Esophagus squamous epithelium (tissue), 4 donors: ENCODE measurements at regions not wholly inside any gene's neighbourhood (a gene's known extent, or its start where the extent isn't known, plus 50 kb on each side); places are given as distances from the start of the nearest gene placed in this dataset.

Source experiments
- CTCF ChIP-seq, 6 experiments: fragments of 450-650 bp in 4 of 6; fragments of 200-600 bp in 2 of 6; sonication (generic) in 2 of 6; IDR thresholded peaks; one replicate each; pipeline ENCODE4 v1.5.1; 2016 to 2019; ENCODE audit warnings: antibody characterized with exemption in 6 of 6, mild to moderate bottlenecking in 4 of 6, moderate library complexity in 4 of 6
- POLR2A ChIP-seq, 4 donors: fragments of 450-650 bp; IDR thresholded peaks; one replicate each; pipeline ENCODE4 v1.6.1; 2017; ENCODE audit warnings: antibody characterized with exemption in 4 of 4, mild to moderate bottlenecking in 4 of 4, moderate library complexity in 3 of 4

DNA sequence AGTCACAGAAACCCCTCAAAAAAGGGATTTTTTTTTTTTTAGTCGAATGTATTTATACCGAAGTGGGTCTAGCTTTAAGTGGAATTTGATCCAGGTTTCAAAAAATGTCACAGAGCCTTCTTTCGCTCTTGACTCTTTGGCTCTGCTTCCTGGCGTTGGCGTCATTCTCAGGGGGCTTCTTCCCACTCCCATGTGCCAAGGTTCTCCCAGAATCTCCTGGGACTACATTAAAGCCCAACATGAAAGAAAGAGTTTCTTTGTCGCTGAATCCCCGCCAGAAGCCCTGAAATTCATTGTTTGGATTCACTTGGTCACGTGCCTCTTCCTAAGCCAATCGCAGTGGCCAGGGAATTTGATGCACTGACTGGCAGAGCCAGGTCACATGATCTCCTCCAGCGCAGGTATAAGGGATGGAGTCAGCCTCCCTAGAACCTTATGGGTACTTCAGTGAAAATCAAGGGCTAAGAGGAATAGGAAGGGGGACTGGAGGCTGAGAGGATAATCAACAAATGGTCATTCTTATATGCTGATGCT is 101.2 kb downstream of the RPS24 start:
- TF ChIP-seq POLR2A (IDR thresholded peaks at IDR 0.05) = no peak
- TF ChIP-seq CTCF (IDR thresholded peaks at IDR 0.05) = no peak
